B cell (primary cell): ENCODE measurements at regions not wholly inside any gene's neighbourhood (a gene's known extent, or its start where the extent isn't known, plus 50 kb on each side); places are given as distances from the start of the nearest gene placed in this dataset.

Experiments used
- EZH2 ChIP-seq: IDR thresholded peaks from 2 replicates; pipeline ENCODE4 v1.6.1; 2012; ENCODE audit warnings: borderline replicate concordance, low read depth, mild to moderate bottlenecking, moderate library complexity, low read length; ENCODE audit not compliant: insufficient read depth, poor library complexity, severe bottlenecking
- TF ChIP-seq, protein P1 (sequence below): fragments of 200-600 bp; IDR thresholded peaks from one replicate; pipeline ENCODE4 v1.8.0; 2022; ENCODE audit warnings: antibody characterized with exemption, mild to moderate bottlenecking

DNA sequence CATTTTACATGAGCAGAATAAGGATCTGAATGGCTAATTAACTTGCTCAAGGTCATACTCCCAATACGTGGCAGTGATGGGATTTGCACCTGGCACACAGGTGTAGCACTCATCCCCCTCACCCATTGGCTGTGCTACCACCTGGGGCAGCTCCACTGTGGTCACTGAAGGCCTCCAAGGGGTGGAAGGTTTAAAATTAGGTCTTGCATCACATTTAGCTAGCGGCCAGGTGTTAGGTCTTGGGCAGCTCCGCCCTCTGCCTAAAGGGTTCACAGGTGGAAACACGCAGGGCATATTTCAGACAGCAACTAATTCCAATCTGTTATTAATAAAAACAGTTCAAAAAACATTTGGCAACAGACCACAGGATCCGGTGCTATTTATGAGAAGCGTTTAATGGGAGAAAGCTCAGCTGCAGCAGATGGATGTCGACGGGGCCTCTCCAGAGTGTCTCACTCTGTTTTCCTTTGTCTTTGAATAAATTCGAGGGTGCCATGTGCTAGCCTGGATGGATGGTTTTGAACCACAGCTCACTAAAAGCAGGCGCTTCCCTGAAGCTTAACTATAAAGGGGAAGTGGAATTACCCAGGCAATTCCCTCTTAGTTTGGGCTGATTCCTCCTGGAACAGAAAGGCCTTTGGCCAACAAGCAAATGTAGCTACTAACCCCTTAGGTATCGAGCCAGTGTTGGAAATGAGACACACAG, 1017.6 kb downstream of the TYW1 start:
- TF ChIP-seq, protein P1, sequence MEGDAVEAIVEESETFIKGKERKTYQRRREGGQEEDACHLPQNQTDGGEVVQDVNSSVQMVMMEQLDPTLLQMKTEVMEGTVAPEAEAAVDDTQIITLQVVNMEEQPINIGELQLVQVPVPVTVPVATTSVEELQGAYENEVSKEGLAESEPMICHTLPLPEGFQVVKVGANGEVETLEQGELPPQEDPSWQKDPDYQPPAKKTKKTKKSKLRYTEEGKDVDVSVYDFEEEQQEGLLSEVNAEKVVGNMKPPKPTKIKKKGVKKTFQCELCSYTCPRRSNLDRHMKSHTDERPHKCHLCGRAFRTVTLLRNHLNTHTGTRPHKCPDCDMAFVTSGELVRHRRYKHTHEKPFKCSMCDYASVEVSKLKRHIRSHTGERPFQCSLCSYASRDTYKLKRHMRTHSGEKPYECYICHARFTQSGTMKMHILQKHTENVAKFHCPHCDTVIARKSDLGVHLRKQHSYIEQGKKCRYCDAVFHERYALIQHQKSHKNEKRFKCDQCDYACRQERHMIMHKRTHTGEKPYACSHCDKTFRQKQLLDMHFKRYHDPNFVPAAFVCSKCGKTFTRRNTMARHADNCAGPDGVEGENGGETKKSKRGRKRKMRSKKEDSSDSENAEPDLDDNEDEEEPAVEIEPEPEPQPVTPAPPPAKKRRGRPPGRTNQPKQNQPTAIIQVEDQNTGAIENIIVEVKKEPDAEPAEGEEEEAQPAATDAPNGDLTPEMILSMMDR: no peak
- no peak for TF ChIP-seq EZH2
